ENCODE measurements at regions not wholly inside any gene's neighbourhood (a gene's known extent, or its start where the extent isn't known, plus 50 kb on each side); places are given as distances from the start of the nearest gene placed in this dataset.

- Mint-ChIP-seq H3K4me1 (peaks cover 17% of the 10 kb centered on the region), H3K36me3 (ENCODE audit: low read depth) (no peaks in the 10 kb centered on the region), H3K27ac (no peak overlapping the region), H3K4me3 (no peak overlapping the region), H3K9me3 (no peaks in the 10 kb centered on the region), H3K27me3 (ENCODE audit: insufficient read depth) (no peaks in the 10 kb centered on the region)
- Histone ChIP-seq H3K27ac (ENCODE audit: low read depth, low read length) (no peak overlapping the region), H3K9me3 (ENCODE audit: control insufficient read depth, low read length) (no peaks in the 10 kb centered on the region), H3K4me1 (ENCODE audit: control insufficient read depth, insufficient read depth, low read length) (peaks cover 13% of the 10 kb centered on the region), H3K9ac (ENCODE audit: extremely low read depth, low read length, poor library complexity, severe bottlenecking) (no peak overlapping the region), H3K27me3 (ENCODE audit: control insufficient read depth, insufficient read depth, low read length, poor library complexity, severe bottlenecking) (no peaks in the 10 kb centered on the region), H3K4me3 (ENCODE audit: low read length) (no peak overlapping the region), H3K36me3 (ENCODE audit: control insufficient read depth, insufficient read depth, low read length) (no peaks in the 10 kb centered on the region)
- 85% methylated on average over 2 of the region's 3 CpGs; no CpG with 5 or more reads in 1 of the 2 experiments for WGBS, 2 experiments (ENCODE audit: insufficient coverage in 1 of 2, insufficient read length in 1 of 2)
- no peak for TF ChIP-seq CTCF (conservative IDR thresholded peaks at IDR 0.05)
- no peak for DNase-seq
Measured at GRCh38 chr6:97919046-97919445, 636.0 kb upstream of the MMS22L start.

GRCh38 chr6:97919631-97920030 lies 636.6 kb upstream of the MMS22L start:
- H3K36me3 ChIP-seq (ENCODE audit: control insufficient read depth, insufficient read depth, low read length): no peaks in the 10 kb centered on the region
- no peak for TF ChIP-seq CTCF (conservative IDR thresholded peaks at IDR 0.05)
- Mint-ChIP-seq H3K27ac (no peak overlapping the region), H3K9me3 (no peaks in the 10 kb centered on the region), H3K4me1 (peaks cover 19% of the 10 kb centered on the region), H3K36me3 (ENCODE audit: low read depth) (no peaks in the 10 kb centered on the region), H3K4me3 (no peak overlapping the region), H3K27me3 (ENCODE audit: insufficient read depth) (no peaks in the 10 kb centered on the region)
- H3K4me1 ChIP-seq (ENCODE audit: control insufficient read depth, insufficient read depth, low read length): peaks cover 19% of the 10 kb centered on the region
- H3K4me3 ChIP-seq (ENCODE audit: low read length): no peak overlapping the region
- no peaks in the 10 kb centered on the region for H3K27me3 ChIP-seq (ENCODE audit: control insufficient read depth, insufficient read depth, low read length, poor library complexity, severe bottlenecking)
- H3K9me3 ChIP-seq (ENCODE audit: control insufficient read depth, low read length): no peaks in the 10 kb centered on the region
- no peak for DNase-seq
- H3K27ac ChIP-seq (ENCODE audit: low read depth, low read length): no peak overlapping the region
- no peak overlapping the region for H3K9ac ChIP-seq (ENCODE audit: extremely low read depth, low read length, poor library complexity, severe bottlenecking)

- no peak for TF ChIP-seq CTCF (conservative IDR thresholded peaks at IDR 0.05)
- 95 to 100% methylated on average over 1 to 2 of the region's 2 CpGs for WGBS, 2 experiments (ENCODE audit: insufficient coverage in 1 of 2, insufficient read length in 1 of 2)
Measured at GRCh38 chr6:97923249-97923648, 640.2 kb upstream of the MMS22L start.

More at GRCh38 chr6:97923249-97923648, 640.2 kb upstream of the MMS22L start:
- Mint-ChIP-seq H3K36me3 (ENCODE audit: low read depth) (no peaks in the 10 kb centered on the region), H3K4me1 (peaks cover 21% of the 10 kb centered on the region), H3K27ac (no peak overlapping the region), H3K27me3 (ENCODE audit: insufficient read depth) (no peaks in the 10 kb centered on the region), H3K4me3 (no peak overlapping the region), H3K9me3 (no peaks in the 10 kb centered on the region)
- H3K9me3 ChIP-seq (ENCODE audit: control insufficient read depth, low read length): no peaks in the 10 kb centered on the region
- no peak overlapping the region for H3K27ac ChIP-seq (ENCODE audit: low read depth, low read length)
- H3K36me3 ChIP-seq (ENCODE audit: control insufficient read depth, insufficient read depth, low read length): no peaks in the 10 kb centered on the region
- H3K4me1 ChIP-seq (ENCODE audit: control insufficient read depth, insufficient read depth, low read length): peaks cover 22% of the 10 kb centered on the region
- H3K4me3 ChIP-seq (ENCODE audit: low read length): no peak overlapping the region
- H3K27me3 ChIP-seq (ENCODE audit: control insufficient read depth, insufficient read depth, low read length, poor library complexity, severe bottlenecking): no peaks in the 10 kb centered on the region
- no peak for DNase-seq
- no peak overlapping the region for H3K9ac ChIP-seq (ENCODE audit: extremely low read depth, low read length, poor library complexity, severe bottlenecking)
